A673 (cell line): ENCODE measurements at regions not wholly inside any gene's neighbourhood (a gene's known extent, or its start where the extent isn't known, plus 50 kb on each side); places are given as distances from the start of the nearest gene placed in this dataset.

ENCODE experiments used
- BruUV-seq: library from RNA; stranded (reverse); fragments of 400-500 nt; replicated peaks from 2 replicates; lab custom pipeline; 2021; lab: Mats Ljungman, UMichigan
- CTCF ChIA-PET: fragments of 300-600 bp; sonication (Branson Sonifier 250); formaldehyde crosslinking; loops from one replicate; lab custom pipeline; 2022; ENCODE audit warnings: antibody characterized with exemption; lab: Charles Lee
- POLR2A ChIA-PET: fragments of 300-600 bp; sonication (Branson Sonifier 250); formaldehyde crosslinking; loops from one replicate; lab custom pipeline; 2022; ENCODE audit warnings: antibody characterized with exemption; ENCODE audit not compliant: low non-redundant PET; lab: Charles Lee
- DNase-seq: peaks from one replicate; pipeline ENCODE4 v3.0.0-alpha.2; 2015; ENCODE audit warnings: low spot score
- H3K27ac ChIP-seq: fragments of 200-600 bp; sonication (generic); 2 replicates; pipeline ENCODE4 v1.5.1; 2016; ENCODE audit warnings: mixed run types, low read depth, mild to moderate bottlenecking, mixed read lengths, antibody characterized with exemption, low read length; ENCODE audit not compliant: poor library complexity, severe bottlenecking
- H3K27me3 ChIP-seq: fragments of 200-600 bp; sonication (generic); replicated peaks from 2 replicates; pipeline ENCODE4 v1.6.1; 2017; ENCODE audit warnings: mixed run types, low read depth, mild to moderate bottlenecking, mixed read lengths, antibody characterized with exemption, low read length; ENCODE audit not compliant: insufficient read depth, poor library complexity
- H3K36me3 ChIP-seq: fragments of 200-600 bp; sonication (generic); 2 replicates; pipeline ENCODE4 v1.6.1; 2016; ENCODE audit warnings: mixed run types, mild to moderate bottlenecking, mixed read lengths, antibody characterized with exemption, low read length; ENCODE audit not compliant: insufficient read depth, poor library complexity, severe bottlenecking
- H3K4me1 ChIP-seq: fragments of 200-600 bp; sonication (generic); 2 replicates; pipeline ENCODE4 v1.6.1; 2017; ENCODE audit warnings: mixed run types, mild to moderate bottlenecking, mixed read lengths, antibody characterized with exemption, low read length; ENCODE audit not compliant: insufficient read depth, poor library complexity, severe bottlenecking
- H3K4me3 ChIP-seq: fragments of 200-600 bp; sonication (generic); 2 replicates; pipeline ENCODE4 v1.5.1; 2016; ENCODE audit warnings: low read depth, mixed run types, mild to moderate bottlenecking, mixed read lengths, low read length; ENCODE audit not compliant: poor library complexity, severe bottlenecking
- H3K9me3 ChIP-seq: fragments of 200-600 bp; sonication (generic); 2 replicates; pipeline ENCODE4 v1.6.1; 2016; ENCODE audit warnings: mixed run types, low read depth, mild to moderate bottlenecking, mixed read lengths, antibody characterized with exemption, low read length; ENCODE audit not compliant: poor library complexity, severe bottlenecking
- EZH2 ChIP-seq: fragments of 200-600 bp; sonication (generic); IDR thresholded peaks from 2 replicates; pipeline ENCODE4 v1.6.1; 2017; ENCODE audit warnings: borderline replicate concordance, low read depth, mild to moderate bottlenecking, mixed read lengths, antibody characterized with exemption, low read length; ENCODE audit not compliant: poor library complexity, severe bottlenecking
- intact Hi-C: fragments of 100-400 bp; cut with micrococcal nuclease; formaldehyde crosslinking; loops from one replicate; pipeline ENCODE4 v1.10.0; 2022; ENCODE audit not compliant: unreplicated experiment
- TF ChIP-seq, protein P1 (sequence below): fragments of 300-800, 200-600 bp; sonication (generic); conservative IDR thresholded peaks from 2 replicates; pipeline ENCODE4 v1.5.1; 2017; ENCODE audit warnings: low read depth, mild to moderate bottlenecking, antibody characterized with exemption, low read length, moderate library complexity, mixed read lengths

DNA sequence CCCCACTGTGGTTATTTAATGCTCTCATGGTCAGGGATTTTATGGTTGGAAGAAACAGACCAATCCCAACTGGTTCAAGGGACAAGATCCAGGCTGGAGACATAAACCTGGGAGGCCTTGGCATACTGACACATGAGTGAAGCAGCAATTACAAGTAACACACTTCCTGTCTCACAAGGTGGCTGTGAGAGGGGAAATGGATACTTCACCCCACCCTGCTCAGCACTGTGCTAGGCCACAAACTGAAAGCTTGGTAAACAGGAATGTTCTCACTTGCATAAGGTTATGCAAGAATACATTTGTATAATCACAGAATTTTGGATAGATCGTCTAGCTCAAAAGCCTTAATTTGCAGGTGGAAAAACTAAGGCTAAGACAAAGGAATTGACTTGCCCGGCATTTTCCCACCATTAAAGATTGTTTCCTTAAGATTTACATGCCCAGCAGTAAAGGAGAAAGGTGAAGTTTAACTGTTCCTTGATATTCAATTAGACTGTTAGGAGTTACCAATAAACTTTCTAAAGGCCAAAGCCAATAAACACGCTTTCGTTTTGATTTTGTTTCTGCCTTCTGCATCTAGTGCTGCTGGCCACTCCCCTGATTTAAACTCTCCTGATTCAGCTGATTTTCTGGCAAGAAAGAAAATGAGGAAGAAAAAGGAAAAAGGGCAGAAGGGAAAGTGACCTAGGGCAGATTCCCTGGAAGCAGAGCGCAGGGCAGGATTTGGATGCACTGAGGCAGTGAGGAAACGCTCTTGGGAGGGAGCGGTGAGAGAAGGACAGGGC lies 215.6 kb upstream of the CDH5 start:
- H3K4me1 ChIP-seq, result peaks cover 40% of the 10 kb centered on the region
- no peak overlapping the region for H3K27ac ChIP-seq
- no TSS peak for BruUV-seq
- no peaks in the 10 kb centered on the region for H3K36me3 ChIP-seq
- intact Hi-C loops, result no loop called here
- H3K9me3 ChIP-seq, result no peaks in the 10 kb centered on the region
- no peak for DNase-seq
- ChIA-PET POLR2A (no interaction called here), CTCF (no interaction called here)
- no peak for TF ChIP-seq EZH2
- TF ChIP-seq, protein P1, sequence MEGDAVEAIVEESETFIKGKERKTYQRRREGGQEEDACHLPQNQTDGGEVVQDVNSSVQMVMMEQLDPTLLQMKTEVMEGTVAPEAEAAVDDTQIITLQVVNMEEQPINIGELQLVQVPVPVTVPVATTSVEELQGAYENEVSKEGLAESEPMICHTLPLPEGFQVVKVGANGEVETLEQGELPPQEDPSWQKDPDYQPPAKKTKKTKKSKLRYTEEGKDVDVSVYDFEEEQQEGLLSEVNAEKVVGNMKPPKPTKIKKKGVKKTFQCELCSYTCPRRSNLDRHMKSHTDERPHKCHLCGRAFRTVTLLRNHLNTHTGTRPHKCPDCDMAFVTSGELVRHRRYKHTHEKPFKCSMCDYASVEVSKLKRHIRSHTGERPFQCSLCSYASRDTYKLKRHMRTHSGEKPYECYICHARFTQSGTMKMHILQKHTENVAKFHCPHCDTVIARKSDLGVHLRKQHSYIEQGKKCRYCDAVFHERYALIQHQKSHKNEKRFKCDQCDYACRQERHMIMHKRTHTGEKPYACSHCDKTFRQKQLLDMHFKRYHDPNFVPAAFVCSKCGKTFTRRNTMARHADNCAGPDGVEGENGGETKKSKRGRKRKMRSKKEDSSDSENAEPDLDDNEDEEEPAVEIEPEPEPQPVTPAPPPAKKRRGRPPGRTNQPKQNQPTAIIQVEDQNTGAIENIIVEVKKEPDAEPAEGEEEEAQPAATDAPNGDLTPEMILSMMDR, result no peak
- H3K4me3 ChIP-seq, result no peak overlapping the region
- no peaks in the 10 kb centered on the region for H3K27me3 ChIP-seq

DNA sequence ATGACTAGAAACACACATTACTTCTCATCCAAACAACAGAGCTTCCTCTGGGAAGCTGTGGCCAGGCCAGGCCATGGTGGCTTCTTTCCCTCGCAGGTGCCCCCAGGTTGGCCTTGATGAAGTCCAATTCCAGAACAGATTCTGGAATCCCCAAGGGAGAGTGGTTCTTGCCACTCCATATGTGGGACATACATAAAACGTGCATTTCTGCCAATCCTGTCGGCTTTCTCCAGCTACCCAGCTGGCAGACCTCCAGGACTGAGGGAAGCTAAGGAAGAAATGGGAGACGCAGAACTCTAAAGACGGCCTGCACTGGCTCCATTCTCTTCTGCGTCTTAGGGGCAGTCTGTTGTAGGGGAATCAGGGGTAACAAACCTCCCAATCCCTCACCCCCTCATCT lies 219.2 kb upstream of the CDH5 start:
- peak overlapping the region; percentile 62 for H3K27ac ChIP-seq
- TF ChIP-seq, protein P1, result no peak
- no peak for TF ChIP-seq EZH2
- POLR2A ChIA-PET, result interaction anchor here (0.6 kb wide), 1 partner anchor 1252 kb away, joined by 3 read pairs; no protein-coding TSS in a partner anchor

DNA sequence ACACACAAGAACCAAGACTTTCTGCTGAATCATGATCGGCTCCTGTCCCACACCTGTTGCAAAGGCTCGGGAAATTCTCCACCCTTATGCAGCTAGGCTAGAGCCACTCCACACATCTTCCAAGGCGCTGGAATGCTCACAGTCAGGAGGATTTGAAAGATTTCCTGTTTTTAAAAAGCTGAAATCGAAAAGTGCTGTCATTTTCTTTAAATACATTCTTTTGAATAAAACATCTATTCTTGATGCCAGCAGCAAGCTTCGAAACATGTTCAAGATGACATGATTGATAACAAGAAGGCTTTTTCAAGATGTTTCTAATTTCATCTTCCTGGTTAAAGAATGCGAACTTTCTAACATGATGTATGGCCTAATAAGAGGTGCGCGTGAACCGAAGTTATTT lies 219.7 kb upstream of the CDH5 start:
- CTCF ChIA-PET, result no interaction called here
- TF ChIP-seq, protein P1, result no peak
- TF ChIP-seq EZH2, result no peak

More for the DNA sequence above, 219.2 kb upstream of the CDH5 start:
- peaks cover 34% of the 10 kb centered on the region for H3K4me1 ChIP-seq
- no peaks in the 10 kb centered on the region for H3K9me3 ChIP-seq
- CTCF ChIA-PET, result interaction anchor here (0.7 kb wide), 1 partner anchor 721 kb away, joined by 3 read pairs; no protein-coding TSS in a partner anchor
- no peaks in the 10 kb centered on the region for H3K27me3 ChIP-seq
- no peak overlapping the region for H3K4me3 ChIP-seq
- intact Hi-C loops, result no loop called here
- H3K36me3 ChIP-seq, result no peaks in the 10 kb centered on the region
- BruUV-seq, result no TSS peak
- peak; percentile 62 for DNase-seq

More for the DNA sequence above, 219.7 kb upstream of the CDH5 start:
- Histone ChIP-seq H3K9me3 (no peaks in the 10 kb centered on the region), H3K4me3 (no peak overlapping the region), H3K36me3 (no peaks in the 10 kb centered on the region), H3K27ac (peak overlapping the region; percentile 62), H3K27me3 (no peaks in the 10 kb centered on the region), H3K4me1 (peaks cover 34% of the 10 kb centered on the region)
- DNase-seq, result peak; percentile 37
- BruUV-seq, result no TSS peak
- POLR2A ChIA-PET, result no interaction called here
- intact Hi-C loops, result no loop called here
